HEK293 (cell line): ENCODE measurements at regions not wholly inside any gene's neighbourhood (a gene's known extent, or its start where the extent isn't known, plus 50 kb on each side); places are given as distances from the start of the nearest gene placed in this dataset.

ENCODE experiments used
- CTCF ChIA-PET: fragments of 350-600 bp; formaldehyde crosslinking; extraction: SDS; loops from one replicate; lab custom pipeline; 2021; ENCODE audit warnings: antibody characterized with exemption; lab: Yijun Ruan, JAX
- POLR2A ChIA-PET: fragments of 300-600 bp; formaldehyde crosslinking; extraction: SDS; loops from one replicate; lab custom pipeline; 2020; ENCODE audit warnings: antibody characterized with exemption, inconsistent platforms; lab: Yijun Ruan, JAX
- H3K27ac ChIP-seq: fragments of 200-500 bp; sonication (Bioruptor generic); 2 replicates; pipeline ENCODE4 v1.5.1; 2014; ENCODE audit warnings: low read depth, low read length, control low read depth, inconsistent platforms; ENCODE audit errors: extremely low read depth
- H3K36me3 ChIP-seq, 2 experiments: fragments of 200-500 bp in 1 of 2; sonication (Bioruptor generic) in 1 of 2; 1 replicate in 1 of 2; 2 replicates in 1 of 2; pipeline ENCODE4 v1.5.1; 2014 to 2017; ENCODE audit warnings: inconsistent platforms in 2 of 2, low read length in 2 of 2; ENCODE audit not compliant: control insufficient read depth in 2 of 2, insufficient read depth in 1 of 2
- H3K4me1 ChIP-seq: fragments of 200-500 bp; sonication (Bioruptor generic); 2 replicates; pipeline ENCODE4 v1.5.1; 2014; ENCODE audit warnings: mild to moderate bottlenecking, low read length, inconsistent platforms; ENCODE audit not compliant: control insufficient read depth, insufficient read depth
- H3K4me3 ChIP-seq: 2 replicates; pipeline ENCODE4 v1.5.1; 2011; ENCODE audit warnings: low read depth, mild to moderate bottlenecking, control low read depth, low read length, moderate library complexity
- H3K9me3 ChIP-seq: fragments of 200-500 bp; sonication (Bioruptor generic); 2 replicates; pipeline ENCODE4 v1.5.1; 2014; ENCODE audit warnings: low read depth, low read length, inconsistent platforms; ENCODE audit not compliant: control insufficient read depth, insufficient read depth
- GLI2 ChIP-seq: fragments of 450-650 bp; formaldehyde crosslinking; IDR thresholded peaks from 2 replicates; pipeline ENCODE4; 2017; ENCODE audit warnings: missing biosample characterization, missing genetic modification characterization, low read depth, borderline replicate concordance
- HIC1 ChIP-seq: fragments of 450-650 bp; formaldehyde crosslinking; IDR thresholded peaks from 2 replicates; pipeline ENCODE4 v1.5.1; 2016; ENCODE audit warnings: missing biosample characterization, missing genetic modification characterization
- HOXA7 ChIP-seq: sonication (generic); formaldehyde crosslinking; IDR thresholded peaks from 2 replicates; pipeline ENCODE4 v1.8.1; 2022; ENCODE audit warnings: missing genetic modification reagents, borderline replicate concordance
- KLF10 ChIP-seq: fragments of 450-650 bp; IDR thresholded peaks from 2 replicates; pipeline ENCODE4 v1.5.1; 2018; ENCODE audit warnings: missing biosample characterization, mild to moderate bottlenecking, missing genetic modification characterization
- KLF16 ChIP-seq: fragments of 450-650 bp; formaldehyde crosslinking; IDR thresholded peaks from 2 replicates; pipeline ENCODE4 v1.5.1; 2017; ENCODE audit warnings: missing biosample characterization, missing genetic modification characterization
- MZF1 ChIP-seq: fragments of 450-650 bp; formaldehyde crosslinking; IDR thresholded peaks from 2 replicates; pipeline ENCODE4 v1.5.1; 2017; ENCODE audit warnings: missing biosample characterization, missing genetic modification characterization, borderline replicate concordance
- ZFP37 ChIP-seq: fragments of 450-650 bp; formaldehyde crosslinking; IDR thresholded peaks from 2 replicates; pipeline ENCODE4 v1.5.1; 2016; ENCODE audit warnings: missing biosample characterization, missing genetic modification characterization
- ZNF132 ChIP-seq: fragments of 450-650 bp; formaldehyde crosslinking; IDR thresholded peaks from 2 replicates; pipeline ENCODE4 v1.5.1; 2017; ENCODE audit warnings: missing biosample characterization, missing genetic modification characterization, borderline replicate concordance
- ZNF133 ChIP-seq: fragments of 450-650 bp; formaldehyde crosslinking; IDR thresholded peaks from 2 replicates; pipeline ENCODE4 v1.5.1; 2016; ENCODE audit warnings: missing biosample characterization, missing genetic modification characterization
- ZNF155 ChIP-seq: fragments of 450-650 bp; formaldehyde crosslinking; IDR thresholded peaks from 2 replicates; pipeline ENCODE4 v1.5.1; 2016; ENCODE audit warnings: missing biosample characterization, missing genetic modification characterization
- ZNF175 ChIP-seq: fragments of 450-650 bp; formaldehyde crosslinking; IDR thresholded peaks from 2 replicates; pipeline ENCODE4 v1.5.1; 2016; ENCODE audit warnings: missing biosample characterization, missing genetic modification characterization
- ZNF184 ChIP-seq: fragments of 450-650 bp; IDR thresholded peaks from 2 replicates; pipeline ENCODE4 v1.5.1; 2018; ENCODE audit warnings: missing biosample characterization, mild to moderate bottlenecking, missing genetic modification characterization
- ZNF221 ChIP-seq: fragments of 450-650 bp; formaldehyde crosslinking; IDR thresholded peaks from 2 replicates; pipeline ENCODE4 v1.5.1; 2017; ENCODE audit warnings: missing biosample characterization, missing genetic modification characterization, borderline replicate concordance
- ZNF280D ChIP-seq: fragments of 450-650 bp; formaldehyde crosslinking; IDR thresholded peaks from 2 replicates; pipeline ENCODE4 v1.5.1; 2016; ENCODE audit warnings: missing biosample characterization, missing genetic modification characterization
- ZNF416 ChIP-seq: fragments of 450-650 bp; formaldehyde crosslinking; IDR thresholded peaks from 2 replicates; pipeline ENCODE4 v1.5.1; 2016; ENCODE audit warnings: missing biosample characterization, missing genetic modification characterization
- ZNF521 ChIP-seq: fragments of 450-650 bp; formaldehyde crosslinking; IDR thresholded peaks from 2 replicates; pipeline ENCODE4 v1.5.1; 2017; ENCODE audit warnings: missing biosample characterization, mild to moderate bottlenecking, missing genetic modification characterization
- ZNF544 ChIP-seq: fragments of 450-650 bp; formaldehyde crosslinking; IDR thresholded peaks from 2 replicates; pipeline ENCODE4 v1.5.0; 2017; ENCODE audit warnings: missing biosample characterization, missing genetic modification characterization
- ZNF654 ChIP-seq: fragments of 450-650 bp; formaldehyde crosslinking; IDR thresholded peaks from 2 replicates; pipeline ENCODE4 v1.5.1; 2016; ENCODE audit warnings: low read depth, missing biosample characterization, missing genetic modification characterization
- ZNF777 ChIP-seq: fragments of 450-650 bp; formaldehyde crosslinking; IDR thresholded peaks from 2 replicates; pipeline ENCODE4 v1.5.1; 2017; ENCODE audit warnings: missing biosample characterization, missing genetic modification characterization, borderline replicate concordance
- ZSCAN16 ChIP-seq: fragments of 450-650 bp; formaldehyde crosslinking; IDR thresholded peaks from 2 replicates; pipeline ENCODE4 v1.5.1; 2016; ENCODE audit warnings: missing biosample characterization, missing genetic modification characterization

GRCh38 chr6:147873816-147874215 is 365.3 kb downstream of the SAMD5 start:
- Histone ChIP-seq H3K4me1 (no peaks in the 10 kb centered on the region), H3K36me3 (no peaks in the 10 kb centered on the region), H3K27ac (no peak overlapping the region), H3K4me3 (no peak overlapping the region), H3K9me3 (no peaks in the 10 kb centered on the region)
- ChIA-PET CTCF (no interaction called here), POLR2A (no interaction called here)
- TF ChIP-seq KLF16 (tag by site-specific recombination) (no peak), ZNF175 (tag by site-specific recombination) (no peak), ZNF521 (tag by site-specific recombination) (no peak), ZFP37 (tag by site-specific recombination) (no peak), ZNF132 (tag by site-specific recombination) (no peak)

- POLR2A ChIA-PET: no interaction called here
These were observed 365.8 kb downstream of the SAMD5 start for GRCh38 chr6:147874322-147874721.

GRCh38 chr6:147879031-147879580 is 370.6 kb downstream of the SAMD5 start:
- Histone ChIP-seq H3K4me3 (no peak overlapping the region), H3K9me3 (no peaks in the 10 kb centered on the region), H3K4me1 (no peaks in the 10 kb centered on the region), H3K36me3 (no peaks in the 10 kb centered on the region), H3K27ac (no peak overlapping the region)
- TF ChIP-seq ZNF132 (tag by site-specific recombination) (no peak), HIC1 (tag by site-specific recombination) (no peak), GLI2 (tag by site-specific recombination) (no peak)
- ChIA-PET CTCF (interaction anchor here (0.6 kb wide), 2 partner anchors 168 to 285 kb away, joined by 3 to 4 read pairs; no protein-coding TSS in a partner anchor), POLR2A (no interaction called here)

More at GRCh38 chr6:147874322-147874721, 365.8 kb downstream of the SAMD5 start:
- no peak overlapping the region for H3K4me3 ChIP-seq
- no peaks in the 10 kb centered on the region for H3K9me3 ChIP-seq
- no peak overlapping the region for H3K27ac ChIP-seq
- H3K4me1 ChIP-seq: no peaks in the 10 kb centered on the region
- no peak for TF ChIP-seq ZNF133
- TF ChIP-seq ZNF184 (tag by site-specific recombination): no peak
- no peak for TF ChIP-seq ZFP37 (tag by site-specific recombination)
- no peak for TF ChIP-seq ZNF654 (tag by site-specific recombination)
- TF ChIP-seq MZF1 (tag by site-specific recombination): no peak
- no peak for TF ChIP-seq ZSCAN16 (tag by site-specific recombination)
- TF ChIP-seq ZNF777 (tag by site-specific recombination): no peak
- no peak for TF ChIP-seq ZNF416 (tag by site-specific recombination)
- TF ChIP-seq KLF10 (tag by site-specific recombination): no peak
- TF ChIP-seq ZNF155: no peak
- TF ChIP-seq ZNF221 (tag by site-specific recombination): no peak
- TF ChIP-seq ZNF280D (tag by site-specific recombination): no peak
- no peak for TF ChIP-seq ZNF544 (tag by site-specific recombination)
- no peak for TF ChIP-seq HOXA7
- TF ChIP-seq, all 188 proteins: peak for 0
- no peaks in the 10 kb centered on the region for H3K36me3 ChIP-seq
- CTCF ChIA-PET: interaction anchor here (0.6 kb wide), 1 partner anchor 62 kb away, joined by 3 read pairs; no protein-coding TSS in a partner anchor
